ENCODE measurements at regions not wholly inside any gene's neighbourhood (a gene's known extent, or its start where the extent isn't known, plus 50 kb on each side); places are given as distances from the start of the nearest gene placed in this dataset.

- no peak for TF ChIP-seq ARNTL (CRISPR knock-in tag; IDR thresholded peaks at IDR 0.05; ENCODE audit: borderline replicate concordance, low read depth)
- TF ChIP-seq ZNF565 (CRISPR knock-in tag; conservative IDR thresholded peaks at IDR 0.05; ENCODE audit: low read depth): no peak
- ATAC-seq: no peak
Measured at GRCh38 chr7:32412471-32412870, 77.7 kb downstream of the LSM5 start.

GRCh38 chr7:32410545-32410944 lies 79.6 kb downstream of the LSM5 start:
- no peak for ATAC-seq
- no peak for TF ChIP-seq PPARA (CRISPR knock-in tag; IDR thresholded peaks at IDR 0.05; ENCODE audit: borderline replicate concordance)
- no peak for TF ChIP-seq RARB (CRISPR knock-in tag; IDR thresholded peaks at IDR 0.05)

- TF ChIP-seq SNAI2 (CRISPR knock-in tag; IDR thresholded peaks at IDR 0.05): no peak
- TF ChIP-seq GLIS3 (CRISPR knock-in tag; IDR thresholded peaks at IDR 0.05): no peak
- TF ChIP-seq, protein P1, sequence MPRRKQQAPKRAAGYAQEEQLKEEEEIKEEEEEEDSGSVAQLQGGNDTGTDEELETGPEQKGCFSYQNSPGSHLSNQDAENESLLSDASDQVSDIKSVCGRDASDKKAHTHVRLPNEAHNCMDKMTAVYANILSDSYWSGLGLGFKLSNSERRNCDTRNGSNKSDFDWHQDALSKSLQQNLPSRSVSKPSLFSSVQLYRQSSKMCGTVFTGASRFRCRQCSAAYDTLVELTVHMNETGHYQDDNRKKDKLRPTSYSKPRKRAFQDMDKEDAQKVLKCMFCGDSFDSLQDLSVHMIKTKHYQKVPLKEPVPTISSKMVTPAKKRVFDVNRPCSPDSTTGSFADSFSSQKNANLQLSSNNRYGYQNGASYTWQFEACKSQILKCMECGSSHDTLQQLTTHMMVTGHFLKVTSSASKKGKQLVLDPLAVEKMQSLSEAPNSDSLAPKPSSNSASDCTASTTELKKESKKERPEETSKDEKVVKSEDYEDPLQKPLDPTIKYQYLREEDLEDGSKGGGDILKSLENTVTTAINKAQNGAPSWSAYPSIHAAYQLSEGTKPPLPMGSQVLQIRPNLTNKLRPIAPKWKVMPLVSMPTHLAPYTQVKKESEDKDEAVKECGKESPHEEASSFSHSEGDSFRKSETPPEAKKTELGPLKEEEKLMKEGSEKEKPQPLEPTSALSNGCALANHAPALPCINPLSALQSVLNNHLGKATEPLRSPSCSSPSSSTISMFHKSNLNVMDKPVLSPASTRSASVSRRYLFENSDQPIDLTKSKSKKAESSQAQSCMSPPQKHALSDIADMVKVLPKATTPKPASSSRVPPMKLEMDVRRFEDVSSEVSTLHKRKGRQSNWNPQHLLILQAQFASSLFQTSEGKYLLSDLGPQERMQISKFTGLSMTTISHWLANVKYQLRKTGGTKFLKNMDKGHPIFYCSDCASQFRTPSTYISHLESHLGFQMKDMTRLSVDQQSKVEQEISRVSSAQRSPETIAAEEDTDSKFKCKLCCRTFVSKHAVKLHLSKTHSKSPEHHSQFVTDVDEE (CRISPR knock-in tag; IDR thresholded peaks at IDR 0.05): no peak
- no peak for TF ChIP-seq PATZ1 (CRISPR knock-in tag; IDR thresholded peaks at IDR 0.05; ENCODE audit: borderline replicate concordance)
- TF ChIP-seq ZC3H10 (CRISPR knock-in tag; IDR thresholded peaks at IDR 0.05): no peak
- TF ChIP-seq, protein P2, sequence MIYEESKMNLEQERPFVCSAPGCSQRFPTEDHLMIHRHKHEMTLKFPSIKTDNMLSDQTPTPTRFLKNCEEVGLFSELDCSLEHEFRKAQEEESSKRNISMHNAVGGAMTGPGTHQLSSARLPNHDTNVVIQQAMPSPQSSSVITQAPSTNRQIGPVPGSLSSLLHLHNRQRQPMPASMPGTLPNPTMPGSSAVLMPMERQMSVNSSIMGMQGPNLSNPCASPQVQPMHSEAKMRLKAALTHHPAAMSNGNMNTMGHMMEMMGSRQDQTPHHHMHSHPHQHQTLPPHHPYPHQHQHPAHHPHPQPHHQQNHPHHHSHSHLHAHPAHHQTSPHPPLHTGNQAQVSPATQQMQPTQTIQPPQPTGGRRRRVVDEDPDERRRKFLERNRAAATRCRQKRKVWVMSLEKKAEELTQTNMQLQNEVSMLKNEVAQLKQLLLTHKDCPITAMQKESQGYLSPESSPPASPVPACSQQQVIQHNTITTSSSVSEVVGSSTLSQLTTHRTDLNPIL (CRISPR knock-in tag; IDR thresholded peaks at IDR 0.05; ENCODE audit: low read depth): no peak
- no peak for ATAC-seq
Measured at GRCh38 chr7:32406386-32406785, 83.8 kb downstream of the LSM5 start.

GRCh38 chr7:32403463-32404229 lies 86.5 kb downstream of the LSM5 start:
- no peak for ATAC-seq
- TF ChIP-seq ZC3H10 (CRISPR knock-in tag; IDR thresholded peaks at IDR 0.05) (no peak), SNAI2 (CRISPR knock-in tag; IDR thresholded peaks at IDR 0.05) (no peak)
- TF ChIP-seq, protein P3, sequence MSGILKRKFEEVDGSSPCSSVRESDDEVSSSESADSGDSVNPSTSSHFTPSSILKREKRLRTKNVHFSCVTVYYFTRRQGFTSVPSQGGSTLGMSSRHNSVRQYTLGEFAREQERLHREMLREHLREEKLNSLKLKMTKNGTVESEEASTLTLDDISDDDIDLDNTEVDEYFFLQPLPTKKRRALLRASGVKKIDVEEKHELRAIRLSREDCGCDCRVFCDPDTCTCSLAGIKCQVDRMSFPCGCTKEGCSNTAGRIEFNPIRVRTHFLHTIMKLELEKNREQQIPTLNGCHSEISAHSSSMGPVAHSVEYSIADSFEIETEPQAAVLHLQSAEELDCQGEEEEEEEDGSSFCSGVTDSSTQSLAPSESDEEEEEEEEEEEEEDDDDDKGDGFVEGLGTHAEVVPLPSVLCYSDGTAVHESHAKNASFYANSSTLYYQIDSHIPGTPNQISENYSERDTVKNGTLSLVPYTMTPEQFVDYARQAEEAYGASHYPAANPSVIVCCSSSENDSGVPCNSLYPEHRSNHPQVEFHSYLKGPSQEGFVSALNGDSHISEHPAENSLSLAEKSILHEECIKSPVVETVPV (CRISPR knock-in tag; IDR thresholded peaks at IDR 0.05): no peak

DNA sequence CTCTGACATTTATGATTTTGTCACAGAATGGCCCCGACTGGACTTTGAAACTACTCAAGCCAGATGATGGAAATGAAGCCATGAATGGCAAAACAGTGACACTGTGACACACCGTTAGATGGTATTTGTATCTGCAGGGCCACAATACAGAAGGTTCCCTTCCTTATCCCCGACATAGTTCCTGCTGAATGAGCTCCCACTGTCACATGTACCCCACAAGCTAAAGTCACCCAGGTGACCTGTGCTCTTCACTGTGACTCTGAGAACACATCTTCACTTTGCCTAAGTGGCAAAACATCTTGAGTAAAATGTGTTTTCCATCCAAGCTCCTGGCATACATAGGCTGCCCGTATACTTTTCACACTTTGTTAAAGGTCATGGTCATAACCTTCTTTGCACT lies 89.5 kb downstream of the LSM5 start:
- TF ChIP-seq TOX (CRISPR knock-in tag; IDR thresholded peaks at IDR 0.05; ENCODE audit: borderline replicate concordance): no peak
- no peak for ATAC-seq

- no peak for ATAC-seq
- no peak for TF ChIP-seq ISL1 (CRISPR knock-in tag; IDR thresholded peaks at IDR 0.05)
- no peak for TF ChIP-seq ZNF70 (CRISPR knock-in tag; IDR thresholded peaks at IDR 0.05)
- TF ChIP-seq ARNTL (CRISPR knock-in tag; IDR thresholded peaks at IDR 0.05; ENCODE audit: borderline replicate concordance, low read depth): no peak
- no peak for TF ChIP-seq TOX (CRISPR knock-in tag; IDR thresholded peaks at IDR 0.05; ENCODE audit: borderline replicate concordance)
- TF ChIP-seq ESRRG (CRISPR knock-in tag; IDR thresholded peaks at IDR 0.05): no peak
- no peak for TF ChIP-seq ZC3H10 (CRISPR knock-in tag; IDR thresholded peaks at IDR 0.05)
- TF ChIP-seq, protein P2 (CRISPR knock-in tag; IDR thresholded peaks at IDR 0.05; ENCODE audit: low read depth): no peak
- TF ChIP-seq RARB (CRISPR knock-in tag; IDR thresholded peaks at IDR 0.05): no peak
- TF ChIP-seq ZNF8 (CRISPR knock-in tag; IDR thresholded peaks at IDR 0.05): no peak
- TF ChIP-seq, protein P3 (CRISPR knock-in tag; IDR thresholded peaks at IDR 0.05): no peak
- no peak for TF ChIP-seq ZFP3 (CRISPR knock-in tag; IDR thresholded peaks at IDR 0.05)
- TF ChIP-seq ZNF565 (CRISPR knock-in tag; conservative IDR thresholded peaks at IDR 0.05; ENCODE audit: low read depth): no peak
- TF ChIP-seq, protein P1 (CRISPR knock-in tag; IDR thresholded peaks at IDR 0.05): no peak
Measured at GRCh38 chr7:32399311-32399710, 90.9 kb downstream of the LSM5 start.
